HepG2 (cell line): ENCODE measurements at regions not wholly inside any gene's neighbourhood (a gene's known extent, or its start where the extent isn't known, plus 50 kb on each side); places are given as distances from the start of the nearest gene placed in this dataset.

Experiments
- ZNF160 ChIP-seq: sonication (generic); formaldehyde crosslinking; IDR thresholded peaks from 2 replicates; pipeline ENCODE4 v1.8.0; 2022; ENCODE audit warnings: mild to moderate bottlenecking, inconsistent platforms, missing genetic modification reagents
- TF ChIP-seq, protein P1 (sequence below): sonication (generic); formaldehyde crosslinking; IDR thresholded peaks from 2 replicates; pipeline ENCODE4 v1.5.0; 2020; ENCODE audit warnings: mild to moderate bottlenecking, missing genetic modification reagents, moderate library complexity

DNA sequence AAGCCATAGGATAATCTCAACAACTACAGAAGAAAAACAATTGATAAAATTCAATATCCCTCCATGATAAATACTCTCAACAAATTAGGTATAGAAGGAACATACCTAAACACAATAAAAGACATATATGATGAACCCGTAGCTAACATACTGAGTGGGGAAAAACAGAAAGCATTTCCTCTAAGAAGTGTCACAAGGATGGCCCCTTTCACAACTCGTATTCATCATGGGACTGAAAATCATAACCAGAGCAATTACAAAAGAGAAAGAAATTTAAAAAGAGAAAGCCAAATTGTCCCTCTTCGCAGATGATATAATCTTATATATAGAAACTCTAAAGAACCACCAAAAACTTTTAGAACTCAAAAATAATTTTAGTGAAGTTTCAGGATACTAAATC lies 146.3 kb upstream of the RGMB start:
- TF ChIP-seq, protein P1, sequence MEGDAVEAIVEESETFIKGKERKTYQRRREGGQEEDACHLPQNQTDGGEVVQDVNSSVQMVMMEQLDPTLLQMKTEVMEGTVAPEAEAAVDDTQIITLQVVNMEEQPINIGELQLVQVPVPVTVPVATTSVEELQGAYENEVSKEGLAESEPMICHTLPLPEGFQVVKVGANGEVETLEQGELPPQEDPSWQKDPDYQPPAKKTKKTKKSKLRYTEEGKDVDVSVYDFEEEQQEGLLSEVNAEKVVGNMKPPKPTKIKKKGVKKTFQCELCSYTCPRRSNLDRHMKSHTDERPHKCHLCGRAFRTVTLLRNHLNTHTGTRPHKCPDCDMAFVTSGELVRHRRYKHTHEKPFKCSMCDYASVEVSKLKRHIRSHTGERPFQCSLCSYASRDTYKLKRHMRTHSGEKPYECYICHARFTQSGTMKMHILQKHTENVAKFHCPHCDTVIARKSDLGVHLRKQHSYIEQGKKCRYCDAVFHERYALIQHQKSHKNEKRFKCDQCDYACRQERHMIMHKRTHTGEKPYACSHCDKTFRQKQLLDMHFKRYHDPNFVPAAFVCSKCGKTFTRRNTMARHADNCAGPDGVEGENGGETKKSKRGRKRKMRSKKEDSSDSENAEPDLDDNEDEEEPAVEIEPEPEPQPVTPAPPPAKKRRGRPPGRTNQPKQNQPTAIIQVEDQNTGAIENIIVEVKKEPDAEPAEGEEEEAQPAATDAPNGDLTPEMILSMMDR = no peak
- no peak for TF ChIP-seq ZNF160 (CRISPR knock-in tag)
